GM19239 (cell line): ENCODE measurements at regions not wholly inside any gene's neighbourhood (a gene's known extent, or its start where the extent isn't known, plus 50 kb on each side); places are given as distances from the start of the nearest gene placed in this dataset.

Source experiments
- DNase-seq: peaks from one replicate; pipeline ENCODE4 v3.0.0; 2011; ENCODE audit warnings: low spot score; ENCODE audit not compliant: insufficient read length
- FAIRE-seq: peaks from 2 replicates; lab custom pipeline; 2011; peaks lifted over from hg19 to GRCh38; lab: Jason Lieb, UNC

DNA sequence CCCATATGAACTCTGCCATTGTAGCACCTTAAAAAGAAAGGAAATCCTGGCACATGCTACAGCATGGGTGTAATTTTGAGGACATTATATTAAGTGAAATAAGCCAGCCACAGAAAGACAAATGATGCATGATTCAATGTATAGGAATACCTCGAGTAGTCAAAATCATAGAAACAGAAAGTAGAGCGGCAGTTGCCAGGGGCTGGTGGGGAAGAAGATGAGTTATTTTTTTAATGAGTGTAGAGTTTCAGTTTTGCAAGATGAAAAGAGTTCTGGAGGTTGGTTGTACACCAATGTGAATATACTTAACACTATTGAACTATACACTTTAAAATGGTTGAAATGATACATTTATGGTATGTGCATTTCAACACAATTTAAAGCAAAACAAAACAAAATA lies 133.0 kb downstream of the ZDHHC21 start:
- FAIRE-seq = no peak

DNA sequence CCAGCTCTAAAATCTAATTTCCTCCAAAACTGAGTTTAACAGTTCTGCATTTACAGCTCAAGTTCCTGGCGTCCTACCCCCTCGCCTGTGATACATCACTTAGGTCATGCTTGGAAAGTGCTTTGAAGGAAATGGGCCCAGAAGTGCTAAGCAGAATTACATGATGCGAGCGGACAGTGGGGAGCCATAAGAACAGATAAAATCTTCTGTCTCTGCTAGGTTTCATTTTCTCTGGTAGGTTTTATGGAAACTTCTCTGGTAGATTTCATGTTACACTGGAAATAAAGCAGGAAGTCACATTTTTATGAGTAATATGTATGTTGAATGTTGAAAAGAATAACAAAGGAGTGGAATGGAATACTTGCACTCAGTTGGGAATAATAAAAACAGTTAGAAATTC lies 138.3 kb downstream of the ZDHHC21 start:
- DNase-seq (no peak), FAIRE-seq (no peak)

More for the DNA sequence above, 133.0 kb downstream of the ZDHHC21 start:
- no peak for DNase-seq

DNA sequence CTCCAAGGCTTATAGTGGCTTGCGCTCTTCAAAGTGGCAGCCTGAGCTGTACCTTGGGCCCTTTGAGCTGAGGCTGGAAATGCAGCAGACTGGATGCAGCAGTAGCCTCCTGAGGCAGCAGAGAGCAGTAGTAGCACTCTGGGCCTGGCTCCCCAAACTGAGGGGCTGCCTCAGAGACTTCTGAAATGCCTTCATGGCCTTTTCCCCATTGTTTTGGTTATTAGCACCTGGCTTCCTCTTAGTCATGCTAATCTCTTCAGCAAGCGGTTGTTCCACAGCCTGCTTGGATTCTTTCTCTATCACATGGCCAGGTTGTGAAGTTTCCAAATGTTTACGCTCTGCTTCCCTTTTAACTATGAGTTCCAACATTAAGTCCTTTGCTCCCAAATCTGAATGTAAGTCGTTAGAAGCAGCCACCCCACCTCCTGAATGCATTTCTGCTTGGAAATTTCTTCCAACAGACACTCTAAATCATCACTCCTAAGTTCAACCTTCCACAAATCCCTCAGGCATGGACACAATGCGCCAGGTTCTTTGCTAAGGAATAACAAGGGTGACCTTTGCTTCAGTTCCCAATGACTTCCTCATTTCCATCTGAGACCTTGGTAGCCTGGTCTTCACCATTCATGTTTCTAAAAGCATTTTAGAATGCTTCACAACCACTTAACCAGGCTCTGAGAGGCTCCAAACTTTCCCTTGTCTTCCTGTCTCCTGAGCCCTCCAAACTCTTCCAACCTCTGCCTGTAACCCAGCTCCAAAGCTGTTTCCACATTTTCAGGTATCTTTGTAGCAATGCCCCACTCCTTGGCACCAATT lies 145.8 kb downstream of the ZDHHC21 start:
- DNase-seq (no peak), FAIRE-seq (no peak)

GRCh38 chr9:14546693-14547092 lies 146.5 kb downstream of the ZDHHC21 start:
- DNase-seq (no peak), FAIRE-seq (no peak)

DNA sequence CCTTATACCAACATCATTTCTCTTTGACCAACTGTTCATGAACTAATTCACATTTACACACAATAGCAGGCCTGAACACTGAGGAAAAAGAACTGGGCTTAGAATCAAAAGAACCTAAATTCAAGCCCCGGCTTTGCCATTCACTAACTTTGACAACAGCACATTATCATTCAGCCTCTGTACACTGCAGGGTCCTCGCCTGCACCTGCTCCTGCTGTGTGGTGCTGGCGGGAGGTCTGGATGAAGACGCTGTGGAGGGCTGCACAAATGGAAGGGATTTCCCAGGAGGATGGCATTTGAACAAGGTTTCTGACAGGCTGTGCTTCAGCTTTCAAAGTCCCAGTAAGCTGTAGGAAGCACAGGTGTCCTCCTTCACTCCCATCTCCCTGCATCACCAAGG lies 151.2 kb downstream of the ZDHHC21 start:
- no peak for FAIRE-seq
- DNase-seq = no peak

GRCh38 chr9:14538526-14538925 lies 154.7 kb downstream of the ZDHHC21 start:
- FAIRE-seq = no peak
- no peak for DNase-seq

DNA sequence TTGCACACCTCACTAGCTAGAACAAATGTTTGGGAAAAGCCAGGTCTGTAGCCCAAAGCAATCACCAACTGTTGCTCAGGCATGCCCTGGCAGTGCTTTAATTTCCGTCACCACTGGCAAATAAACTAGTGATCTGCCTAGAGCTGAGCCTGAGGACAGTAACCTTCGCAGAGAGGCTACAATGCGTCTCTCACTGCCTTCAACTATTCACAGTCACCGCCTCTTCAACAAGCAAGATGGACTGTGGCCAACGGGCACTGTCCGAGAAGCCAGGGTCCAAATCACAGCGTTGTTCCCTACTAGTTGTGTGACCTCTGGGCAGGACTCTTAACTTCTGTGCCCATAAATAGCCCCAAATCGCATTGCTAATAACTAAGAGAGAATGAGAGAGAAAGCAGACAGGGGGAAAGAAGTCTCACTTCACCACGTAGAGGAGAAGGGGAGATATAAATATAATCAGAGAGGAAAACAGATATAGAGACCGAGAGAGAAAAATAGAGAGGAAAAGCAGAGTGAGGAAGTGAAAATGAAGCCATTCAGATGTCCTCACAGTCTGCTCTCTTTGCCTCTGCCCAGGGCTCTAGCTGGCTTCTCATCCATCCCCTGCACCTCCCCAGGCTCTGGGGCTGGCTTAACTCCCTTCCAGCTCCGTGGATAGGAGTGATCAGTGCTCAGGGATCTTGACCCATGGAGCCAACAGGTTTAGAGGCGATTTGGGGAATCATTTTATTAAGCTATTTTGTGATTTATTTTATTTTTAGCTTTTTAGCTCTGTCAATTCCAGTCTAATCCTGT lies 157.9 kb downstream of the ZDHHC21 start:
- no peak for DNase-seq

GRCh38 chr9:14533867-14534640 lies 159.2 kb downstream of the ZDHHC21 start:
- FAIRE-seq (no peak), DNase-seq (no peak)

More for the DNA sequence above, 157.9 kb downstream of the ZDHHC21 start:
- no peak for FAIRE-seq

GRCh38 chr9:14532456-14533115 lies 160.6 kb downstream of the ZDHHC21 start:
- FAIRE-seq (no peak), DNase-seq (no peak)

DNA sequence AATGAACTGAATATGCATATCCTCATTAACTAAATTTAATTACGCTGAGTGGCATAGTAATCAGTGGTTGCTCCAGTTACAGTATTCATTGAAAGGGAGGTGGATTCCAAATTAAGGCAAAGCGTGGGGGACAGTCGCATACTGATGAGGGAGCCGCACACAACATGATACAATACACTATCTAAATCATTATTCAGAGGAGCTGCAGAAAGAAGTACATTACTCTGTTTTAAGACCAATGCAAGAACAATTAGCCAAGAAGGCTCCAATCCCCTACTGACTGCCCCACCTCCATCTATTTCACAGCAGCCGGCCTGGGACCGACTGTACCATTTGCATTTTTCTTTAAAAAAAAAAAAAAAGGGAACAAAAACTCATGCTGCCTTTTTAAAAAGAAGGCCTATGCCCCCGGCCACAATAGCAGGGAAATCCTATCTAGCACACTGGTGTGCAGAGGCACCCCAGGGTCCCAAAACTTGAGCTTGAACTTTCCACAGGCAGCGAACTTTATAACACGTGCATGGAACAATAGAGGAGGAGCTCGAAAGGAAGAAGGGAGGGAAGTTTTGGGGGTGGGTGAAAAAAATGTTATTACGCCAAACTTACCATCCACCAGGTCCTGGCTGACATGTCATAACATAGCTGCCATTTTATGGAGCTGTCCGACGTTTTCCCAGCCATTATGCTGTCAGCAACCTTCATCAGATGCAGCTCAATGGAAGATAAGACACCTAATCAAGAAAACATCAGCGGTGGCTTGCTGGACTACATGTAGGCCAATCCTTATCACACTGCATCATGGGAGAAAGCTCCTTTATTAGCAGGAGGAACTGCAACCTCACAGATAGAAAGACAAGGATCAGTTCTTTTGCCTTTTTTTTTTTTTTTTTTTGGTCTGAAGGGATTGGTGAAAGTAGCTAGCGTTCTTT lies 161.6 kb downstream of the ZDHHC21 start:
- FAIRE-seq (no peak), DNase-seq (no peak)

GRCh38 chr9:14530841-14531240 lies 162.4 kb downstream of the ZDHHC21 start:
- no peak for DNase-seq
- no peak for FAIRE-seq

GRCh38 chr9:14530366-14530765 lies 162.9 kb downstream of the ZDHHC21 start:
- DNase-seq (no peak), FAIRE-seq (no peak)

DNA sequence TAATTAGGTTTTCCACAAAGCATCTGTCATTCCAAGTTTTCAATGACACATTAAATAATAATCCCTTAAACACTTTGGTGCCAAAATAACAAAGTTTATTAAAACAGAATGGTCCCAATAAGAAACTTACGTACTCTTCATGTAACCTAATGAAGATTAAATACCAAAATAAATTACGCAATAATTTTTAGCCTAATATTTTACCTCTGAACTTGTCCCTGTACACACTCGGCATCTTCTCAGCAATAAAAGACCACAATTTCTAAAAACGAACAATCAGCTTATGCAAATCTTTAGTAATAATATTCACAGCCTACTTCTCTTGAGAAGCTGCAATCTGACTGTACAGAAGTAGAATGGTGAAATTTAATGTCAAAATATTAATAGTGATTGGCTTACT lies 163.6 kb downstream of the ZDHHC21 start:
- FAIRE-seq (no peak), DNase-seq (no peak)

- FAIRE-seq (no peak), DNase-seq (no peak)
These were observed 164.2 kb downstream of the ZDHHC21 start for GRCh38 chr9:14529054-14529453.

DNA sequence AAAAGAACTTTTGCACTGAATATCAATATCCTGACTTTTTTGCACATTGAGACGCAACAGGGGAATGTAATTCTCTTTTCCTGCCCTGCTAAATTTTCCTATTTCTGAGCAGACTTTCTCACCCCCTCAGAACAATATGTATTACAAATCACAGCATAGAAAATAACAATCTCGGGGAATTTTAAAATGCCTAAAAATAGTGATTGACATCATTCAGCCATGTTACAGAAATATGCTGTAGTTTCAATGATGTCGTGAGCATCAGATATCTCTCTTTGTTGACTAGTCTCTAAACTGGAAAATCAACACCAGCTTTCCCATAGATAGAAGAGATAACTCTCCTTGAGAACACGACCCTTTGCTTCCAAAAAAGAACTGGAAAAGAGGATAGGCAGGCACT lies 166.7 kb downstream of the ZDHHC21 start:
- FAIRE-seq = no peak

DNA sequence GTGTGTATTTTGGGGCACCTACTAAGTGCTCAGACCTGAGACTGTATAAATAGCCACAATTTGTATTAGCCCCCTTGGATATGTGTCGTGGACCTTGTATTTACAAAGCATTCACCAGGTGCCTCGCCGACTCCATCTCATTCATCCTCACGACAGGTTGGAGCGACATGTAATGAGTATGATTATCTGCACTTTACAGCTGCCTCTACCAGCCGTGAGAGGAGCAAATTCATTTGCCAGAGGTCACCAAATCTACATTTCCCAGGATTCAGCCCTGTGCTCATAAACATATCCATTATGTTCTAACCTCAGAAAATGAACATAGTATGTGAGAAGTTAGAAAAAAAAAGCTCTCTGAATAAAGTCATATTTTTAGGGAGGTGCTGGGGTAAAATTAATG lies 167.4 kb downstream of the ZDHHC21 start:
- DNase-seq (no peak), FAIRE-seq (no peak)

More for the DNA sequence above, 166.7 kb downstream of the ZDHHC21 start:
- DNase-seq = no peak

DNA sequence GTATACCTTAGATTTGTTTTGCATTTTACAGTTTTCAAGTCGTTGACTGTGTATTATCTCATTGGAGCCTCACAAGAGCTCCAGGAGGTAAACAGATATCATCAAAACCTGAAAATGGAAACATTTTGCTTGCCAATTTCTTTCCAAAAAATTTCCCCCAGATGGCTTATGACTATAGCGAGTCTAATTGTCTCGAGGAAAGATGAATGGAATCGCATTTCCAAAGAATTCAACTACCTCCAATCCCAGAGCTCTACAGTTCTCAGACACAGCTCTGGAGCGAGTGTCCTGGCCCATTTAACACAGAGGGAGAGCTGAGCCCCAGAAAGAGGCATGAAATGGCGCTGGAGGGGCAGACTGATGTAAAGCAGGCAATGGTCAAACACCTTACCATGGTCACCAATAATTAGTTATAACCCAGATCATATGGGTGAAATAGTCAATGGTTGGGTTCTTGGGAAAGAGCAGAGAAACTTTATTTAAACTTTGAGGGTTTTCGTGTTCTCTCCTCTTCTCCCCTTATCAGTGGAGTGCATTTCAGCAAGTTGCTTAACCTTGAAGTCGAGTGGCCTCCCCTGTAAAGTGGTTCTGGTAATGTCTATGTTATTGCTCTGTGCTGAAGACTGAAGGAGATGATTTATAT lies 168.2 kb downstream of the ZDHHC21 start:
- DNase-seq = no peak
- FAIRE-seq = no peak

DNA sequence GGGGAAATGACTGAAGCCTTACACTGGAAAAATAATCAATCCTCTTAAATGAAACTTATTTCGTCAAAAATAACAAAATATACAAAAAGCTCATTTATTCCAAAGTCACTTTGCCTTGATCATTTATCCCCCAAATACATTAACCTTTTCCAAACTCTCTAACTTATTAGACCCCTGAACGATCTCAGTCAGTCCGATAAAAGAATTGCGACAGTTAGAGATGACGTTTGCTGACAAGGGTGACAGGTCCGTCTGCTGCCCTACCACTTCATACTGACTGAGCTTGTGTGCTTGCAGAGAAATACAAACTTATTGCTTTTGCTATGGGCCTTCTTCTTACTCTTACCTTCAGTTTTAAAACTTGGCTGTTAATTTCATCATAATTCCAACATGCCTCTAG lies 169.7 kb downstream of the ZDHHC21 start:
- FAIRE-seq (no peak), DNase-seq (no peak)
